Effector memory CD4-positive, alpha-beta T cell (primary cell): ENCODE measurements at regions not wholly inside any gene's neighbourhood (a gene's known extent, or its start where the extent isn't known, plus 50 kb on each side); places are given as distances from the start of the nearest gene placed in this dataset.

ENCODE experiments used
- DNase-seq, 3 donors: peaks; one replicate each; pipeline ENCODE4 v3.0.0-alpha.2; 2020
- H3K27ac ChIP-seq: 2 replicates; pipeline ENCODE4 v1.7.0; 2013; ENCODE audit warnings: mild to moderate bottlenecking, low read length, moderate library complexity; ENCODE audit not compliant: insufficient read depth, poor library complexity, severe bottlenecking
- H3K27me3 ChIP-seq: replicated peaks from 2 replicates; pipeline ENCODE4 v1.7.0; 2013; ENCODE audit warnings: mild to moderate bottlenecking, low read length; ENCODE audit not compliant: insufficient read depth, control insufficient read depth, poor library complexity, severe bottlenecking
- H3K36me3 ChIP-seq: 2 replicates; pipeline ENCODE4 v1.7.0; 2013; ENCODE audit warnings: mild to moderate bottlenecking, low read length, moderate library complexity; ENCODE audit not compliant: control insufficient read depth, insufficient read depth
- H3K4me1 ChIP-seq: 2 replicates; pipeline ENCODE4 v1.7.0; 2013; ENCODE audit warnings: low read length, mild to moderate bottlenecking; ENCODE audit not compliant: control insufficient read depth, insufficient read depth, poor library complexity, severe bottlenecking
- H3K4me3 ChIP-seq: 2 replicates; pipeline ENCODE4 v1.7.0; 2013; ENCODE audit warnings: low read length, low read depth, mild to moderate bottlenecking; ENCODE audit not compliant: insufficient read depth, poor library complexity, severe bottlenecking
- H3K9me3 ChIP-seq: 2 replicates; pipeline ENCODE4 v1.7.0; 2013; ENCODE audit warnings: mild to moderate bottlenecking, low read length, moderate library complexity; ENCODE audit not compliant: control insufficient read depth

GRCh38 chr2:2692599-2693389 lies 361.7 kb upstream of the MYT1L start:
- DNase-seq, result no peak
- H3K27me3 ChIP-seq, result no peaks in the 10 kb centered on the region
- no peak overlapping the region for H3K4me3 ChIP-seq
- no peaks in the 10 kb centered on the region for H3K9me3 ChIP-seq
- H3K27ac ChIP-seq, result no peak overlapping the region
- H3K36me3 ChIP-seq, result no peaks in the 10 kb centered on the region
- H3K4me1 ChIP-seq, result no peaks in the 10 kb centered on the region

DNA sequence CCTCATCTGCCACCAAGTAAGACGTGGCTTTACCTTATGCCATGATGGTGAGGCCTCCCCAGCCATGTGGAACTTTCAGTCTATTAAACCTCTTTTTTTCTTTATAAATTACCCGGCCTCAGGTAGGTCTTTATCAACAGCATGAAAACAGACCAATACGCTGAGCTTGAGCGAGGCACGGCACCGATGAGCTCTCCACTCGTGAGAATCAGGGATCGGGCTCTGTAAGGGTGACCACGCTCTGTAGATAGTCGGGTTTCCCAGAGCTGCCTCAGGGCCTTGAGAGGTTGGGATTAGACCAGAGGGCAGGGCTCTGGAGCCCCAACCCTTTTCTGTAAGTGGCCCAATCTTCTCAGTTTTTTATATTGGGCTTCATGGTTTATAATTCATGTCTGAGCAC lies 360.3 kb upstream of the MYT1L start:
- Histone ChIP-seq H3K27me3 (no peaks in the 10 kb centered on the region), H3K4me1 (no peaks in the 10 kb centered on the region), H3K9me3 (no peaks in the 10 kb centered on the region)

GRCh38 chr2:2690985-2691384 lies 359.9 kb upstream of the MYT1L start:
- H3K36me3 ChIP-seq, result no peaks in the 10 kb centered on the region
- no peak for DNase-seq
- H3K9me3 ChIP-seq, result no peaks in the 10 kb centered on the region
- no peak overlapping the region for H3K27ac ChIP-seq
- H3K4me1 ChIP-seq, result no peaks in the 10 kb centered on the region
- no peaks in the 10 kb centered on the region for H3K27me3 ChIP-seq
- no peak overlapping the region for H3K4me3 ChIP-seq

More for the DNA sequence above, 360.3 kb upstream of the MYT1L start:
- Histone ChIP-seq H3K36me3 (no peaks in the 10 kb centered on the region), H3K4me3 (no peak overlapping the region), H3K27ac (no peak overlapping the region)
- DNase-seq, result no peak

DNA sequence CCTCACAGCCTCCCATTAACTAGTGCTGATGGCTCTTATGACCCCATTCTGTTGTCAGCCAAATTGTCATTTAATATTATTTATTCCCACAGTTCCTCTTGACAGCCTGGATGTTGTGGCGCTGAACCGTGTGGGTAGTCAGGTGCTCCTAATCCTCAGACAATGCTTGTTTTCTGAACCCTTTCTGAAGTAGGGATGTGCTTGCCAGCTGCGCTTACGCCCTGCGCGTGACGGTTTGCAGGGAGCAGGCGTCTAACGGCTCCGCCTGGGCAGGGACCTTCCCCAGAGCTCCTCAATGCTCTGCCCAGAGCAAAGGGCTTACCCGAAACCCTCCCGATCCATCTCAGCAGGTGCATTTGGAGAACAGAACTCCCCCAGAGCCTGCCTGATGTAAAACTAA lies 358.2 kb upstream of the MYT1L start:
- Histone ChIP-seq H3K4me1 (no peaks in the 10 kb centered on the region), H3K36me3 (no peaks in the 10 kb centered on the region), H3K27me3 (no peaks in the 10 kb centered on the region), H3K4me3 (no peak overlapping the region), H3K27ac (no peak overlapping the region), H3K9me3 (no peaks in the 10 kb centered on the region)
- no peak for DNase-seq

DNA sequence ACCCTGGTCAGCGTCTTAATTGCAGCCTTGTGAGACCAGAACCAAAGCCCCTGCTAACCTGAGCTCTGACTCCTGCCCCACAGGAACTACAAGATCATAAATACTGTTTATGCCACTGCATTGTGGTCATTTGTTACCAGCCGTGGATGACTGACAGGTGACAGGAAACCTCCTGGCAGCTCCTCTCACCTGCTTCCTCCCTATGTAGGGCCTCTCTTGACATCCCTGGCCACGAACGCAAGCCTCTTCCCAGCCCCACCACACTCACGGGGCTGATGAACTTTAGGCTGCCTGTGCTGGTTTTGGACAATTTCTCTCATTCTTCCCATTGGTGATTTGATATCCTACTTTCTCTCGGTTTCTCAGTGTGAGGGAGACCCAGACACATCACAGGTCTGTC lies 357.2 kb upstream of the MYT1L start:
- no peaks in the 10 kb centered on the region for H3K36me3 ChIP-seq
- no peaks in the 10 kb centered on the region for H3K27me3 ChIP-seq
- no peak overlapping the region for H3K4me3 ChIP-seq
- H3K4me1 ChIP-seq, result no peaks in the 10 kb centered on the region
- H3K27ac ChIP-seq, result no peak overlapping the region
- no peaks in the 10 kb centered on the region for H3K9me3 ChIP-seq
- DNase-seq, result no peak

- H3K36me3 ChIP-seq, result no peaks in the 10 kb centered on the region
- H3K27me3 ChIP-seq, result no peaks in the 10 kb centered on the region
- no peak overlapping the region for H3K4me3 ChIP-seq
- H3K27ac ChIP-seq, result no peak overlapping the region
- H3K4me1 ChIP-seq, result no peaks in the 10 kb centered on the region
- DNase-seq, result no peak
- H3K9me3 ChIP-seq, result no peaks in the 10 kb centered on the region
Measured at GRCh38 chr2:2687745-2688144, 356.7 kb upstream of the MYT1L start.

GRCh38 chr2:2686222-2686621 lies 355.1 kb upstream of the MYT1L start:
- H3K36me3 ChIP-seq, result no peaks in the 10 kb centered on the region
- H3K9me3 ChIP-seq, result no peaks in the 10 kb centered on the region
- H3K4me1 ChIP-seq, result no peaks in the 10 kb centered on the region
- no peak overlapping the region for H3K27ac ChIP-seq
- H3K4me3 ChIP-seq, result no peak overlapping the region
- no peaks in the 10 kb centered on the region for H3K27me3 ChIP-seq
- DNase-seq, result no peak

DNA sequence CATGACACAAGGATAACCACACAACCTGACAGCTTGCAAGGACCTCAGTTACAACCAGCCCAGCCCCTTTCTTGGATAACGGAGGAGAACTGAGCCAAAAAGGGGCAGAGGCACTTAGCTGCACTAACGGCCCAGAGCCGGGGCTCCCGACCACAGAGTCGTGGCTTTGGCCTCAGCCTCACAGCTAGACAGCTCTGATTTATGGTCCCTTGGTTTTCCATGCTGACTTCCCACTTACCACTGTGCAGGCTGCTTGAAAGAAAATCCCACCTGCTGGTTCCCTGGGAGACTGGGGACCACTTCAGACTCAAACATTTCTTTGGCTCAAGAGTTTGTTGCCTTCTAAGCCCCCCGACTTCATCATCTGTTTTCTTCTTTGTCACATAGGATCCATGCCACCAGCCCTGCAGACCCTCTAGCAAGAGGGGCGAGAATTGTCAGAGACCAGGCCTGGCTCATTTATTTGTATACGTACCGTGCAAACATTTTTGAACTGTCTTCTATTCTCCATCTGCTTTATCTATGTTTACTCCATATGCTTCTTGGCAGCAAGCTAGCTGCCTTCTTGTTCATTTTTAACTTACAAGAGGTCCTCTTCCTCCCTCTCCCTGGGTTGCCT lies 352.6 kb upstream of the MYT1L start:
- H3K36me3 ChIP-seq, result no peaks in the 10 kb centered on the region
- H3K27ac ChIP-seq, result no peak overlapping the region
- H3K9me3 ChIP-seq, result no peaks in the 10 kb centered on the region
- DNase-seq, result no peak
- no peaks in the 10 kb centered on the region for H3K27me3 ChIP-seq
- H3K4me3 ChIP-seq, result no peak overlapping the region
- H3K4me1 ChIP-seq, result no peaks in the 10 kb centered on the region

GRCh38 chr2:2682700-2683342 lies 351.7 kb upstream of the MYT1L start:
- H3K27me3 ChIP-seq, result no peaks in the 10 kb centered on the region
- no peak overlapping the region for H3K4me3 ChIP-seq
- H3K4me1 ChIP-seq, result no peaks in the 10 kb centered on the region
- H3K27ac ChIP-seq, result no peak overlapping the region
- no peak for DNase-seq
- no peaks in the 10 kb centered on the region for H3K36me3 ChIP-seq
- H3K9me3 ChIP-seq, result no peaks in the 10 kb centered on the region

- Histone ChIP-seq H3K36me3 (no peaks in the 10 kb centered on the region), H3K4me1 (no peaks in the 10 kb centered on the region), H3K27me3 (no peaks in the 10 kb centered on the region), H3K4me3 (no peak overlapping the region), H3K9me3 (no peaks in the 10 kb centered on the region), H3K27ac (no peak overlapping the region)
- DNase-seq, result no peak
Measured at GRCh38 chr2:2681711-2682251, 350.7 kb upstream of the MYT1L start.
